Esophagus (tissue), 2 donors: ENCODE measurements at regions not wholly inside any gene's neighbourhood (a gene's known extent, or its start where the extent isn't known, plus 50 kb on each side); places are given as distances from the start of the nearest gene placed in this dataset.

Source experiments
- H3K27ac ChIP-seq, 2 donors: one replicate each; pipeline ENCODE4 v1.5.1; 2013; ENCODE audit warnings: low read depth in 2 of 2, mild to moderate bottlenecking in 2 of 2, inconsistent platforms in 1 of 2, low read length in 1 of 2, moderate library complexity in 1 of 2
- H3K27me3 ChIP-seq, 2 donors: one replicate each; pipeline ENCODE4 v1.6.1; 2013; ENCODE audit warnings: low read length in 2 of 2, control low read depth in 1 of 2, mild to moderate bottlenecking in 1 of 2; ENCODE audit not compliant: insufficient read depth in 2 of 2, control insufficient read depth in 1 of 2
- H3K36me3 ChIP-seq, 2 donors: one replicate each; pipeline ENCODE4 v1.6.1; 2013; ENCODE audit warnings: low read length in 1 of 2; ENCODE audit not compliant: control insufficient read depth in 2 of 2, insufficient read depth in 2 of 2
- H3K4me1 ChIP-seq, 2 donors: one replicate each; pipeline ENCODE4 v1.6.1; 2013; ENCODE audit warnings: low read length in 1 of 2; ENCODE audit not compliant: control insufficient read depth in 2 of 2, insufficient read depth in 2 of 2
- H3K4me3 ChIP-seq, 2 donors: one replicate each; pipeline ENCODE4 v1.5.1; 2013; ENCODE audit warnings: low read length in 2 of 2, mild to moderate bottlenecking in 2 of 2, low read depth in 1 of 2, moderate library complexity in 1 of 2
- H3K9me3 ChIP-seq, 2 donors: one replicate each; pipeline ENCODE4 v1.6.1; 2013; ENCODE audit warnings: mild to moderate bottlenecking in 2 of 2, low read depth in 1 of 2, low read length in 1 of 2, moderate library complexity in 1 of 2; ENCODE audit not compliant: control insufficient read depth in 2 of 2, insufficient read depth in 1 of 2
- WGBS, 2 donors: extraction: QIAGEN DNeasy Blood & Tissue Kit; methylation state at CpG; one replicate each; pipeline ENCODE4 v1.1.7; 2013; 5-methylcytosine and 5-hydroxymethylcytosine counted together
- donor health status: healthy with polysubstance abuse.
- donor health status: Bipolar disorder and iron deficiency.

GRCh38 chr2:168336786-168337388, 89.5 kb upstream of the STK39 start:
- Histone ChIP-seq H3K27me3 (no peaks in the 10 kb centered on the region), H3K36me3 (no peaks in the 10 kb centered on the region), H3K4me1 (no peaks in the 10 kb centered on the region), H3K4me3 (no peak overlapping the region), H3K27ac (no peak overlapping the region), H3K9me3 (no peaks in the 10 kb centered on the region)
- whole genome bisulfite sequencing, 2 donors, result 49 to 56% methylated on average over 6 of the region's 6 CpGs

GRCh38 chr2:168338292-168338691, 90.9 kb upstream of the STK39 start:
- no peak overlapping the region for H3K4me3 ChIP-seq
- H3K4me1 ChIP-seq, result no peaks in the 10 kb centered on the region
- 58 to 73% methylated on average over 3 of the region's 3 CpGs for WGBS, 2 donors
- H3K27ac ChIP-seq, result no peak overlapping the region
- H3K27me3 ChIP-seq, result no peaks in the 10 kb centered on the region
- no peaks in the 10 kb centered on the region for H3K9me3 ChIP-seq
- no peaks in the 10 kb centered on the region for H3K36me3 ChIP-seq

GRCh38 chr2:168338803-168339437, 91.5 kb upstream of the STK39 start:
- Histone ChIP-seq H3K27me3 (no peaks in the 10 kb centered on the region), H3K4me1 (no peaks in the 10 kb centered on the region), H3K9me3 (no peaks in the 10 kb centered on the region), H3K36me3 (no peaks in the 10 kb centered on the region), H3K4me3 (no peak overlapping the region), H3K27ac (no peak overlapping the region)
- 56 to 66% methylated on average over 1 of the region's 1 CpG for WGBS, 2 donors

- WGBS, 2 donors, result 84 to 88% methylated on average over 5 of the region's 5 CpGs
- Histone ChIP-seq H3K36me3 (no peaks in the 10 kb centered on the region), H3K9me3 (no peaks in the 10 kb centered on the region), H3K27me3 (no peaks in the 10 kb centered on the region), H3K4me1 (no peaks in the 10 kb centered on the region), H3K4me3 (no peak overlapping the region), H3K27ac (no peak overlapping the region)
Observed at GRCh38 chr2:168340931-168341330, 93.5 kb upstream of the STK39 start.

GRCh38 chr2:168343586-168343985, 96.2 kb upstream of the STK39 start:
- no peaks in the 10 kb centered on the region for H3K4me1 ChIP-seq
- no peaks in the 10 kb centered on the region for H3K27me3 ChIP-seq
- no peaks in the 10 kb centered on the region for H3K9me3 ChIP-seq
- WGBS, 2 donors, result 79 to 86% methylated on average over 5 of the region's 5 CpGs
- no peaks in the 10 kb centered on the region for H3K36me3 ChIP-seq
- no peak overlapping the region for H3K27ac ChIP-seq
- no peak overlapping the region for H3K4me3 ChIP-seq

- H3K27ac ChIP-seq, result no peak overlapping the region
- H3K4me3 ChIP-seq, result no peak overlapping the region
- WGBS, 2 donors, result 88 to 92% methylated on average over 5 of the region's 5 CpGs
Observed at GRCh38 chr2:168344706-168345105, 97.3 kb upstream of the STK39 start.

GRCh38 chr2:168345601-168346000, 98.2 kb upstream of the STK39 start:
- Histone ChIP-seq H3K27me3 (no peaks in the 10 kb centered on the region), H3K4me1 (no peaks in the 10 kb centered on the region), H3K4me3 (no peak overlapping the region), H3K36me3 (no peaks in the 10 kb centered on the region), H3K27ac (no peak overlapping the region), H3K9me3 (no peaks in the 10 kb centered on the region)
- 55 to 57% methylated on average over 3 of the region's 3 CpGs for WGBS, 2 donors

More at GRCh38 chr2:168344706-168345105, 97.3 kb upstream of the STK39 start:
- no peaks in the 10 kb centered on the region for H3K36me3 ChIP-seq
- no peaks in the 10 kb centered on the region for H3K27me3 ChIP-seq
- H3K9me3 ChIP-seq, result no peaks in the 10 kb centered on the region
- no peaks in the 10 kb centered on the region for H3K4me1 ChIP-seq

- H3K27me3 ChIP-seq, result no peaks in the 10 kb centered on the region
- H3K4me1 ChIP-seq, result no peaks in the 10 kb centered on the region
- peak overlapping the region; percentile 39 to 57 for H3K4me3 ChIP-seq
- no peaks in the 10 kb centered on the region for H3K36me3 ChIP-seq
- H3K9me3 ChIP-seq, result no peaks in the 10 kb centered on the region
- WGBS, 2 donors, result 17% methylated on average over 13 of the region's 13 CpGs
- no peak overlapping the region for H3K27ac ChIP-seq
Observed at GRCh38 chr2:168346725-168347477, 99.5 kb upstream of the STK39 start.

- H3K4me3 ChIP-seq, result no peak overlapping the region
- no peaks in the 10 kb centered on the region for H3K36me3 ChIP-seq
- H3K9me3 ChIP-seq, result no peaks in the 10 kb centered on the region
- WGBS, 2 donors, result 67 to 84% methylated on average over 2 of the region's 2 CpGs
- H3K4me1 ChIP-seq, result no peaks in the 10 kb centered on the region
- no peak overlapping the region for H3K27ac ChIP-seq
- no peaks in the 10 kb centered on the region for H3K27me3 ChIP-seq
Observed at GRCh38 chr2:168348076-168348475, 100.7 kb upstream of the STK39 start.
